ENCODE measurements at regions not wholly inside any gene's neighbourhood (a gene's known extent, or its start where the extent isn't known, plus 50 kb on each side); places are given as distances from the start of the nearest gene placed in this dataset.

DNA sequence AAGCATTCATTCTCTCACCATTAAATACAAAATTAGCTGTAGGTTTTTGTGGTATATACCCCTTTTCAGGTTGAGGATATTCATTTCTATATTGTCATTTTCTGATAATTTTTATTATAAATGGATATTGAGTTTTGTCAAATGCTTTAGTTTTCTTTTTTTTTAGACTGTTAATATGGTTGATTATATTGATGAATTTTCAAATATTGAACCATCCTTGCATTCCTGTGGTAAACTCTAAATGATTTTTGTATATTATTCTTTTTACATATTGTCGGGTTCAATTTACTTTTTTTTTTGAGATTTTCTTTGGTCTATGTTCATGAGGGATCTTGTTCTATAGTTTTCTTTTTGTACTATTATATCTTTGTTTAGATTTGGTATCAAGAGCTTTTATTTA lies 165.1 kb downstream of the GPAT3 start:
- Mint-ChIP-seq H3K27ac (no peak overlapping the region), H3K4me3 (no peak overlapping the region), H3K4me1 (no peaks in the 10 kb centered on the region), H3K27me3 (ENCODE audit: low read depth, poor library complexity) (peaks cover 3% of the 10 kb centered on the region), H3K9me3 (peaks cover 15% of the 10 kb centered on the region), H3K36me3 (ENCODE audit: low read depth) (no peaks in the 10 kb centered on the region)
- no peak for DNase-seq
- TF ChIP-seq, protein P1, sequence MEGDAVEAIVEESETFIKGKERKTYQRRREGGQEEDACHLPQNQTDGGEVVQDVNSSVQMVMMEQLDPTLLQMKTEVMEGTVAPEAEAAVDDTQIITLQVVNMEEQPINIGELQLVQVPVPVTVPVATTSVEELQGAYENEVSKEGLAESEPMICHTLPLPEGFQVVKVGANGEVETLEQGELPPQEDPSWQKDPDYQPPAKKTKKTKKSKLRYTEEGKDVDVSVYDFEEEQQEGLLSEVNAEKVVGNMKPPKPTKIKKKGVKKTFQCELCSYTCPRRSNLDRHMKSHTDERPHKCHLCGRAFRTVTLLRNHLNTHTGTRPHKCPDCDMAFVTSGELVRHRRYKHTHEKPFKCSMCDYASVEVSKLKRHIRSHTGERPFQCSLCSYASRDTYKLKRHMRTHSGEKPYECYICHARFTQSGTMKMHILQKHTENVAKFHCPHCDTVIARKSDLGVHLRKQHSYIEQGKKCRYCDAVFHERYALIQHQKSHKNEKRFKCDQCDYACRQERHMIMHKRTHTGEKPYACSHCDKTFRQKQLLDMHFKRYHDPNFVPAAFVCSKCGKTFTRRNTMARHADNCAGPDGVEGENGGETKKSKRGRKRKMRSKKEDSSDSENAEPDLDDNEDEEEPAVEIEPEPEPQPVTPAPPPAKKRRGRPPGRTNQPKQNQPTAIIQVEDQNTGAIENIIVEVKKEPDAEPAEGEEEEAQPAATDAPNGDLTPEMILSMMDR (IDR thresholded peaks at IDR 0.05), result no peak

DNA sequence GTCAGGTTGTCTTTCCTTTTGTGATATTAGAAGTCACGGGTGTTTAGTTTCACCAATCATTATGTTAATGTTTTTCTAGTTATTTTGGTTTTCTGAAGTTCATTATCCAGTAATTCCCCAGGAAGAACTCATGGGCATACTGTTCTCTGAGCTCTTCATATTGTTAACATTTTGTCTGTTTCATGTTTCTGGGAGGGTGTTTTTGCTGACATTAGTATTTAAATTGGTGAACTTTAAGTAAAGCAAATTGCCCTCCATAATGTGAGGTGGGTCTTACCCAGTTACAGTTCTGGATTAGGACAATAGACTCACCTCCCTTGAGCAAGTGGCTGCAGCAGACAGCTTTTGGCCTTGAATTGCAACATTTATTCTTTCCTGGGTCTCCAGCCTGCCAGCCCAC lies 163.4 kb downstream of the GPAT3 start:
- no peak for DNase-seq
- H3K4me3 Mint-ChIP-seq, result no peak overlapping the region
- no peaks in the 10 kb centered on the region for H3K36me3 Mint-ChIP-seq (ENCODE audit: low read depth)
- TF ChIP-seq, protein P1 (IDR thresholded peaks at IDR 0.05), result no peak
- H3K4me1 Mint-ChIP-seq, result no peaks in the 10 kb centered on the region
- no peak overlapping the region for H3K27ac Mint-ChIP-seq
- peaks cover 3% of the 10 kb centered on the region for H3K27me3 Mint-ChIP-seq (ENCODE audit: low read depth, poor library complexity)
- H3K9me3 Mint-ChIP-seq, result peaks cover 15% of the 10 kb centered on the region

DNA sequence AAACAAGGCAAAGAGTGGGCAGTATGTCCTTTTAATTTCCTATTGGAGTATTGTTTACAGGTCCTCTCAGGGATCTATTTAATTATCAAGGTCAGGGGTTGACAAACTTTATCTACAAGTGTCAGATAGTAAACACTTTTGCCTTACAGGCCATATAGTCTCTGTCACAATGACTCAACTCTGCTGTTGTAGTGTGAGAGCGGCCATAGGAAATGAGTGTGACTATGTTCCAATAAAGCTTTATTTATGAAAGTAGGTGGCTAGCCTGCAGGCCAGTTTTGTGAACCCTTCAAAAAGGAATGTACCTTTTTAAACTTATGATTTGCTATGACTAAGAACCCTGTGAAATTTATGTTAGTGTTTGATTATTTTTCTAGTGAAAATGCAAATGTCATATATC lies 156.1 kb downstream of the GPAT3 start:
- TF ChIP-seq, protein P1 (IDR thresholded peaks at IDR 0.05), result no peak
- no peak for DNase-seq
- Mint-ChIP-seq H3K9me3 (no peaks in the 10 kb centered on the region), H3K27ac (no peak overlapping the region), H3K36me3 (ENCODE audit: low read depth) (no peaks in the 10 kb centered on the region), H3K27me3 (ENCODE audit: low read depth, poor library complexity) (peaks cover 3% of the 10 kb centered on the region), H3K4me3 (no peak overlapping the region), H3K4me1 (no peaks in the 10 kb centered on the region)

DNA sequence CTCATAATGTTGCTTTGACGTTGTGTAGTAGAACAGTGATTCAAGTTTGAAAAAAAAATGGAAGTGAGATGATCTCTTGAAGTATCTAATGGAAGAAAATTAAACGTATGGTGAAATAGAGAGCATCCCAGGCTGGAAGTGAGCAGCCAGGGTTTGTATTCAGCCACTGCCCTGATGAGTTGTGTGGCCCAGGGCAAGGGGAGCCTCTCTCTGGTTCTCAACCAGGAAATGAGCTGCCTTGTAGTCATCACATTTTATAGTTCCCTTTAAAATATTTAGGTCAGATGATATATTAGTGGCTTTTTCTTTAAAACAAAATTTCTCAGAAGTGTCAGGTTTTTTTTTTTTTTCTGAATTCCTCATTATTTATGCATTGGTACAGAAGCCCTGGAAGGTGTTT lies 150.3 kb downstream of the GPAT3 start:
- no peaks in the 10 kb centered on the region for H3K9me3 Mint-ChIP-seq
- H3K4me1 Mint-ChIP-seq, result no peaks in the 10 kb centered on the region
- TF ChIP-seq, protein P1 (IDR thresholded peaks at IDR 0.05), result no peak
- no peak overlapping the region for H3K4me3 Mint-ChIP-seq
- H3K27me3 Mint-ChIP-seq (ENCODE audit: low read depth, poor library complexity), result peaks cover 9% of the 10 kb centered on the region
- H3K27ac Mint-ChIP-seq, result no peak overlapping the region
- no peak for DNase-seq
- no peaks in the 10 kb centered on the region for H3K36me3 Mint-ChIP-seq (ENCODE audit: low read depth)

DNA sequence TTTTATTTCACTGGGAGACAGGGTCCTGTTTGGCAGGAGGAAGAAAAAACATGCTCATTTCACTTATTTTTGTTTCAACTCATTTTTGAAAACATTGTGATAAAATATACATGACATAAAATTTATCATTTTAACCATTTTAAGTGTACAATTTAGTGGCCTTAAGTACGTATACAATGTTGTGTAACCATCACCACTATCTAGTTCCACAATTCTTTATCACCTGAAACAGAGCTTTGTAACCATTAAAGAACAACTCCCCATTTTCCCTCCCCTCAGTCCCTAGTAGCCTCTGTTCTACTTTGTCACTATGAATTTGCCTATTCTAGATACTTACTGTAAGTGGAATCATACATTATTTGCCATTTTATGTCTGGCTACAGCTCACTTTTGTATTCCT lies 143.8 kb downstream of the GPAT3 start:
- Mint-ChIP-seq H3K4me1 (no peaks in the 10 kb centered on the region), H3K36me3 (ENCODE audit: low read depth) (no peaks in the 10 kb centered on the region), H3K4me3 (no peak overlapping the region), H3K27me3 (ENCODE audit: low read depth, poor library complexity) (peaks cover 3% of the 10 kb centered on the region), H3K27ac (no peak overlapping the region), H3K9me3 (no peaks in the 10 kb centered on the region)
- TF ChIP-seq, protein P1 (IDR thresholded peaks at IDR 0.05), result no peak
- no peak for DNase-seq

DNA sequence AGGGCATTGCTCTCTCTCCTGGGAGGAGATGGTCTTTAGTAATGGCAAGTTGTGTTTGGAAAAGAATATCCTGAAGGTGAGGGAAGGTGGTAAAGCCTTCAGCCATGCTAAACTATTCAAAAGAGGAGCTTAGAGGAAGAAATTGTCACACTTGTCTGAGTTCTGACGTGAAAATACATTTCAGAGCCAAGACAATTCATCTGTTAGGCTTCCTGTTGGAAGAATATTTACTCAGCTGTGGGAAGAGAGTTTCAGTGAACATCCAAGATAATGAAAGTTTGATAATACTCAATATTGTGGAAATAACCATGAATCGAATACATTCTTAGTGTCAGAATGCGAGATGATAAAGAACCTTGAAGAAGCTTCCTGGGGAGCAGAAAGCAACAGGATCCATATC lies 143.3 kb downstream of the GPAT3 start:
- Mint-ChIP-seq H3K36me3 (ENCODE audit: low read depth) (no peaks in the 10 kb centered on the region), H3K9me3 (no peaks in the 10 kb centered on the region), H3K4me3 (no peak overlapping the region), H3K4me1 (no peaks in the 10 kb centered on the region), H3K27ac (no peak overlapping the region), H3K27me3 (ENCODE audit: low read depth, poor library complexity) (peaks cover 3% of the 10 kb centered on the region)
- TF ChIP-seq, protein P1 (IDR thresholded peaks at IDR 0.05), result no peak
- DNase-seq, result no peak
